ENCODE measurements at regions not wholly inside any gene's neighbourhood (a gene's known extent, or its start where the extent isn't known, plus 50 kb on each side); places are given as distances from the start of the nearest gene placed in this dataset.
A peak's percentile ranks its signal among the peaks of the same experiment; 100 is the strongest.

DNA sequence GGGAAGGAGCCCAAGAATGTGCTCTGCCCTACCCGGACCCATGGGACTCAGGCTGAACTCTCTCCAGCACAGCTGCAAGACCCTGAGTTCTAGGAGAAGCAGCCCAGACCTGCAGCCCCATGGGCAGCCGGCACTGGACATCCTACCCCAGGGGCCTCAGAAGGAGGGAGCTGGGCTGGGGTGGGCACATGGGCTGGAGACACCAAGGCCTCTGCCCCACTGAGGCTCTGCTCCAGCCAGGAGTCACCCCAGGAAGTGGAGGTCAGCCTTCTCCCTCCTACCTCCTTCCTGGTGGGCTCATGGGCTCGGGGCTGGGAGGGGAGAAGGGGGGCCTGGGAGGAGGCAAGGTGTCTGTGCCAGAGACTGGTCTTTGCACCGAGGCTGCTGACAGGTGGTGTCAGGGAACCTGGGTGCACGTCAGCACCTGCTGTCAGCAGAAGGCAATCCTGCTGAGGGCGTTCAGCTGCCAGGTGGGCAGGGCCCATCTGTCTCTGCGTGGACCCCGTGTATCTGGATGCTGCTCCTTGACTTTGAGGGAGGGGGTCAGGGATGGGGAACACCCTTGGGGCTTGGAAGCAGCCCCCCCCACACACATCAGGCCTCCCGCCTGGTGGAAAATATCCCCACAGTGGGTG is 95.2 kb downstream of the PDGFA start:
- no peak for DNase-seq (ENCODE audit: low read depth)

DNA sequence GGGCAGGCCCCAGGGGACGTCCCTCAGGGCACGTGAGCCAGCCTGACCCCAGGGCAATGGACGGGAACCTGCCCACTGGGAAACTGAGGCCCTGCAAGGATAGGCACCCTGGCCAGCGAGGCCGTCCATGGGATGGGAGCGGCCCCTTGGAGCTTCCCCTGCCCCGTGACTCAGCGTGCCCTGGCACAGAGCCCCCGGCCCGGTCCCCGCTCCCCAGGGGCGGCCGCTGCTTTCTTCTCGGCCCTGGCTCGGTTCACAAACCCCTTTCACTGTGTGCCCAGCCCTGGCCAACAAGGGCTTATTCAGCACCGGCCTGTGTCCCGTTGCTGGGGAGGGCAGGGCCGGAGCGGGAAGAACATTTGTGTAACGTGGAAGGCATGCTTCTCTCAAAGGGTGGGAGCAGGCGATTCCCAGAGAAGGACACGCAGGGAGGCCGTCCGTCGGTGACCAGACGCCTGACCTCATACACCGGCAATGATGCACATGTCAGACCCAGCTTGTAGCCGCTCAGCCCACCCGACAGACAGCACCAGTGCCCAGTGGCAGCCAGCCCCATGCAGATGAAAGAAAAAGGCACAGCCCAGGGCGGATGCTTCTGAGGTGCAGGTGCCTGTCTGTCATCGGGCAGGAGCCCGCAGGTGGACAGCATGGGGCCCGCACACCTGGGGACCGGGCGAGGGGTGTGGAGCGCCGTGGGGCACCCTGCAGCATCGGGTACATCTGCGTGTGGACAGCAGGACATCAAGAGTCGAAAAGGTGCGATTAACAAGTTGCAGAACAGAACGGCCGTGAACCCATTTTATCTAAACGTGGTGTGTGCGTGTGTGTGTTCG is 94.5 kb downstream of the PDGFA start:
- no peak for DNase-seq (ENCODE audit: low read depth)

DNA sequence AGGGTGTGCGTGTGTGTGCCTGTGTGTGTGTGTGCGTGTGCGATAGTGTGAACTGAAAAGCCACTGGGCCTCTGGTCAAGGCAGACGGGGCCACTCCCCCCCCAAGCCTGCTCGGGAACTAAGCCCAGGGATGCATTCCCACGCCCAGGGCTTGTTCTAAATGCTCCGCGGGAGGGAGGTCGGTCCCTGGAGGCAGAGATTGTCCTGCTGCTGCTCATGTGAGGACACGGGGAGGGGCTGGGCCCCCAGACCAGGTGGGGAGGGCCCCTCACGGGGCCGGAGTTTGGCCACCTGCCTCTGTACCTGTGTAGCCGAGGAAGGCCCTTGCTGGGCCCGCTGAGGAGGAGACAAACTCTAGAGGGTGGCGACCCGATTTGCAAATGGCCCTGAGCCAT is 93.9 kb downstream of the PDGFA start:
- DNase-seq (ENCODE audit: low read depth) = no peak

DNA sequence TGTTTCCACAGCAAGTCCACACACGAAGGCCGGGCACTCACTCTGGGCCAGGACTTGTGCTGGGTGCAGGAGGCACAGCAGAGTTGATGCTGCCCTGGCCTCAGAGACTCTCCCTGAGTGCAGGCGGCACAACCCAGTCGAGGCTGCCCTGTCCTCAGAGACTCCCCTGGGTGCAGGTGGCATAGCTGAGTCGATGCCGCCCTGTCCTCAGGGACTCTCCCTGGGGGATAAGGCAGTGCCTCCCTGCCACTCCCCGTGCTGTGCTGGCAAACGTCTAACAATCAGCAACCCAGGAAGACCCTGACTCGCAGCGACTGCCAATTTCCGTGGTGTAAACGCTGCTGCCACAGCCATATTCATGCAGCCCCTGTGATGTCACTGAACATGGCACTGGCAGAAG is 93.1 kb downstream of the PDGFA start:
- no peak for DNase-seq (ENCODE audit: low read depth)

DNA sequence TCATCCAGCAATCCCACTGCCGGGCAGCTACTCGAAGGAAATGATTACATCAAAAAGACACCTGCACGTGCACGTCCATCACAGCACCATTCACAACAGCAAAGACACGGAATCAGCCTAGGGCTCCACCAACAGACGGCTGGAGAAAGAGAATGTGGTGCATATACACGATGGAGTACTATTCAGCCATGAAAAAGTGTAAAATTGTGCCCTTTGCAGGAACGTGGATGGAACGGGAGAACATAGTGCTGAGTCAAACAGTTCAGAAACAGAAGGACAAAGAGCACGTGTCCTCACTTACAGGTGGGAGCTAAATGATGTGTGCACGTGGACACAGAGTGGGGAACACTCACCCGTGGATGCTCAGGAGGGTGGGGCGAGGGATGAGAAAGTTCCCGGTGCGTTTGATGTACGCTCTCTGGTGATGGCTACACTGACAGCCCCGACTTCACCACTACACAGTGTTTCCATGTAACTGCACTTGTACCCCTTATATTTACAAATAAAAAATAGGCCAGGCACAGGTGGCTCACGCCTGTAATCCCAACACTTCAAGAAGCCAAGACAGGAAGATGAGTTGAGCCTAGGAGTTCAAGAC is 92.0 kb downstream of the PDGFA start:
- no peak for DNase-seq (ENCODE audit: low read depth)

DNA sequence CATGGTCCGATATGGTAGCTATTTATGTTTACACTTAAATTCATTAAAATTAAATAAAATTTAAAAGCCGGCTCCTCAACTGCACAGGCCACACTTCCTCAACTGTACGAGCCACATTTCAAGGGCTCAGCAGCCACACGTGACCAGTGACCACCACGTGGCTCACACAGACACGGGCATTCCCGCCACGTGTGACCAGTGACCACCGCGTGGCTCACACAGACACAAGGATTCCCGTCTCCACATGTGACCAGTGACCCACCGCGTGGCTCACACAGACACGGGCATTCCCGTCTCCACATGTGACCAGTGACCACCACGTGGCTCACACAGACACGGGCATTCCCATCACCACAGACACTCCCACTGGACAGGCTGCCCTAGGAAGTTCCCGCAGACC is 91.3 kb downstream of the PDGFA start:
- no peak for DNase-seq (ENCODE audit: low read depth)

DNA sequence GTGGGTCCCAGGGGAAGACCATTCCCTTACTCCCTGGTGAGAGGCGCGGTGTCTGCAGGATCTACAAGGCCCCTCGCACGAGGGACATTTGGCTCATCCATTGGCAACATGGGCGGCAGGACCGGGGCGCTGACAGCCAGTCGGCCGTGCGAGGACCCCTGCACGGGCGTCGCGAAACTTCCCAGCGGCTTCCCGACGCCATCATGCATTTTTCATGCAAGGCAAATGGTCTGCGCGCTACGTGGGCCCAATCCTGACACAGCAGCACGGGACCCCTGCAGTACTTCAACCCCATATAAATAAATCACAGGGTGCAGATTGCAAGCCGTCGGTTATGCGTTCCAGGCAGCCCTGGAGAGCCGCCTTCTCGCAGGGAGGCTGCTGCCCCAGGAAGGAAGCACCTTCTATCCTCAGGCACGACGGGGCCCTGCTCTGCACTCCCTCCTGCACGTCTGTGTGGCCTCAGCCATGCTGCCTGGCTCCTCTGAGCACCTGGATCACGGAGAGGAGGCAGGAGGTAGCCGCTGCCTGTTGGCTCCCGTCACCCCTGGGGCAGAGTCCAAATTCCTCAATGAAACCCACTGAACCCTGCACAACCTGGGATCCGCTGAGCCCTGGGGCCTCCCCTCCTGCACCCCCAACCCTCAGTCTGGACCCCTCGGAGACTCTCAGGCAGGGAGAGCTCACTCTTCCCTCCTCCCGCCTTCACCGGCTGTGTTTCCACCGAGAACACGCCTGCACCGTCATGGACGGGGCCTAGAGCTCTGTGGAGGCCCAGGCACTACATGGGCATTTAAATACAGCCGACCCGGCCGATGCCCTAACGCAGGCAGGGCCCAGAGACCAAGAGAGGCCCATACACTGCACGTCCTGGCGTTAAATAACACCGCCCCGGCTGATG is 90.5 kb downstream of the PDGFA start:
- DNase-seq (ENCODE audit: low read depth) = no peak

DNA sequence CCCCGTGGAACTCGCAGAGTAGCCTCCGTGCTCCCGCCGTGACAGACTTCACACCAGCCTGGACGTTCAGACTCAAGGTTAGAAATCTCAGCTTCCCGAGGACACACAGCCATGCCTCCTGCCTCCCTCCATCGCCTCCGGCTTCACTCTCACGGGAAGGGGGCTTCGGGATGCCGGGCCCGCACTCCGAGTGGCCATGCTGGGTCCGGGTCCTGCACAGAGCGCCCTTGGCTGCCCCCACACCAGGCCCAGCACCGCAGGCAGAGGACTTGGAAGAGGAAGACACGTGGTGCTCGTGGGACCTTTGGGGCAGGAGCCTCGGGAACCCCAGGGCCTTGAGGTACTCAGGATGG is 89.8 kb downstream of the PDGFA start:
- DNase-seq (ENCODE audit: low read depth) = no peak

DNA sequence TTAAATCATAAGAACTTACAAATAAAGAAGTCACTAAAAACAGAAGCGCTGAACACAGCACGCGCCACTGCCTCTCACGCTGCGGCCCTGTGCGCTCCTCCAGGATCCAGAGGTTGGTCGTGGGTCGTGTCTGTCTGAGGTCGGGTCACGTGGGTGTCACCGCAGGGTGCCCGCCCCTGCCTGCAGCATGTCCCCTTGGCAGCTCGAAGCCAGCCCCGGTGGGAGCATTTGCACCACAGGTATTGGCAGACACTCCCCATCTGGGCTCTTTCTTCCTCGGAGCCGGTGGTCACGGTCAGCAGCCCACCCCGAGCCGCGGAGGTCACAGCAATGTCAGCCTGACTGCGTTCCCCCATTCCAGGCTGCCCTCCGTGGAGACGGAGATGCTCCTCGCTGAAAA is 88.6 kb downstream of the PDGFA start:
- no peak for DNase-seq (ENCODE audit: low read depth)

DNA sequence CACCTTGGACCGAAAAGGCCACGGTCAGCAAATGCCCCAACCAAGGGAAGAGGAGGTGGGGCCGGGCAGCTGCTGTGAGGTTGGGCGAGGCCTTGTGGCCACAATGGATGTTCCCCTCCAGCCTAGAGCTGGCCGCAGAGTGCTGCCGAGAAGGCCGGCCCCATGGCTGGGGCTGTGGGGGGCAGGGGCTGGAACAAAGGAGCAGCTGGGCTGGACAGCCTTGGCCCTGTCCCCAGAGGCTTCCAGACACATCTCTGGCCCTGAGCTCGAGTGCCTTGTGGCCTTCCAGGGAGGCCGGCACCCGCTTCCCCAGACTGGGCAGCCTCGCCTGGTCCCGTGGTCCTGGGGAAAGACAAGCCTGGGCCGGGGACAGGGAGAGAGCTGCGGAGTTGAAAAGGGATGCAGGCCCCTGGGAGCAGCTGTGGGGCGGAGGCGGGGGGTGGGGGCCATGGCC is 88.0 kb downstream of the PDGFA start:
- no peak for DNase-seq (ENCODE audit: low read depth)

DNA sequence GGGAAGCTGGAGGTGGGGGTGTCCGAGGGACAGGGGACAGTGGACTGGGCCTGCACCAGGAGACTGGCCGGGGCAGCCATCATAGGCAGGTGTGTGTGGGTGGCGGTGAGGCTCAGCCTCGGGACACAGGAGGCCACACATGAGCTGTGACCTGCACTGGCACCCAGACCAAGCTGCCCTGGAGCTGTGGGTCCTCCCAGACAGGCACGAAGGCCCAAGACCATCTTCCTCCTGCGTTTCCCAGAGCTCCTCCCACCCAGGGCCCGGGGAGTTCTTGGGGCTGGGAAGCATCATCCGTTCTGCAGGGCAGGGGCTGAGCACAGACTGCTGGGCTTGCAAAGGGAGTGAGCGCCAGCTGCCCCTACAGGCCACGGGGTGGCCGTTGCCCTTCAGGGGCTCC is 87.4 kb downstream of the PDGFA start:
- DNase-seq (ENCODE audit: low read depth) = no peak

DNA sequence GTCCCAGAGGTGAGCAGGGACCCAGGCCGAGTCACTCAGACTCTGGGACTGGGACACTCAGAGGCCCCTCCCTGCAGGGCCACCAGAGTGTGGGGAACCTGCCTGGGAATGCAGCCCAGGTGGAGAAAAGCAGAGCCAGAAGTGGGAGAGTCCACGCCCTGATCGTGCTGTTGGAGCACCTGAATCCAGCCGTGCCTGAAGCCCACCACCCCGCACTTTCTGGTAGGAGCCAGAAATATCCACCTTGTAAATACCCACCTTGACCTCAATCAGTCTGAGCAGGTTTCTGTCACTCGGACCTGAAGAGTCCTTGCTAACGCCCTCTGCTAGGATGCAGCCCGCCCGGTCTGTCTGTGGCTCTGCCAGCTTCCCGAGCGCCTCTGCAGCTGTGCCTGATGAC is 86.7 kb downstream of the PDGFA start:
- DNase-seq (ENCODE audit: low read depth) = no peak

DNA sequence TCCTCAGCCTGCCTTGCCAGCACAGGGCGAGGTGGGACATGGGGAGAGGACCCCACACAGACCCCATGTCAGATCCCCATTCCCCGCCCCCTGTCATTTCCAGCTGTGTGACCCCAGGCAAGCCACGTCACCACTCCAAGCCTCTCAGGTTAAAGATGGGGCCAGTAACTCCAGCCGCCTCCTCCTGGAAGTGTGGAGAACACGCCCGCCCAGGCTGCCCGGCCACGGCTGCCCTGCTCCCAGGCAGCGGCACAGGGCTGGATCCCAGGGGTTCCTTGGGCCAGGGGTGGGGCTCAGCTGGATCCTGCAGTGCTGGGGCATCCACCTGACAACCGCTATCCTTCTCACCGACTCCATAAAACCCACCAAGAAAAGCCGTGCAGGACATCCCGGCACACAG is 86.1 kb downstream of the PDGFA start:
- no peak for DNase-seq (ENCODE audit: low read depth)

DNA sequence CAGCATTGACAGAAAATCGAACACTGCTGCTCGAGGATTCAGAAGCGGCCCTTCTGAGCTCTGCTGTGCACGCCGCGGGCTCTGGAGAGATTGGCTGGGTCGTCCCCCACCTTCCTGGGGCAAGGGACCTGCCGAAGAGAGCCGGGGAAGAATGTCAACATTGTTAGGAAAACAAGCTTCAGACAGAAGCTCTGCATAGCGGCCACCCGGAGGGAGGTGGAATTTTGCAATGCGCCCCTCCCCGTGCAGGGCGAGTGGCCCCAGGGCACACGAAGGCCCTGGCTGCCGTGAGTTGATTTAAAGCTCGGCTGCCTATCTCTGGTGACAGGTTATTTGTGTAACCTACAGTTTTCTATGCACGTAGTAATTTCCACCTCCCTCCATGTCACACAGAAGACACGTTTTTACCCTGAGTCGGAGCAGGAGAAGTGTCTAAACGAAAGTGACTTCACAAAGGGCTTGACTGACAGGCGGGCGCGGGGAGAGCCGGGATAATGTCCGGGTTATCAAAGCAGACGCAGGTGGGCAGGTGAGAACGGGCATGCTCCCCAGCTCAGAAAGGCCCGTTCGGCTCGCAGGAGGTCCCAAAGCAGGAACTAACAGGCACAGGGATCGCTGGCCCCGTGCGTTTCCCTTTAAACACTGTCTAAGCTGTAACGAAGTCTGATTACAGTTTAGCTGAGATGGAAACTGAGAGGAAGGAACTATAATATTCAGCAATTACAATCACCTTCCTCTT is 84.6 kb downstream of the PDGFA start:
- DNase-seq (ENCODE audit: low read depth) = no peak

DNA sequence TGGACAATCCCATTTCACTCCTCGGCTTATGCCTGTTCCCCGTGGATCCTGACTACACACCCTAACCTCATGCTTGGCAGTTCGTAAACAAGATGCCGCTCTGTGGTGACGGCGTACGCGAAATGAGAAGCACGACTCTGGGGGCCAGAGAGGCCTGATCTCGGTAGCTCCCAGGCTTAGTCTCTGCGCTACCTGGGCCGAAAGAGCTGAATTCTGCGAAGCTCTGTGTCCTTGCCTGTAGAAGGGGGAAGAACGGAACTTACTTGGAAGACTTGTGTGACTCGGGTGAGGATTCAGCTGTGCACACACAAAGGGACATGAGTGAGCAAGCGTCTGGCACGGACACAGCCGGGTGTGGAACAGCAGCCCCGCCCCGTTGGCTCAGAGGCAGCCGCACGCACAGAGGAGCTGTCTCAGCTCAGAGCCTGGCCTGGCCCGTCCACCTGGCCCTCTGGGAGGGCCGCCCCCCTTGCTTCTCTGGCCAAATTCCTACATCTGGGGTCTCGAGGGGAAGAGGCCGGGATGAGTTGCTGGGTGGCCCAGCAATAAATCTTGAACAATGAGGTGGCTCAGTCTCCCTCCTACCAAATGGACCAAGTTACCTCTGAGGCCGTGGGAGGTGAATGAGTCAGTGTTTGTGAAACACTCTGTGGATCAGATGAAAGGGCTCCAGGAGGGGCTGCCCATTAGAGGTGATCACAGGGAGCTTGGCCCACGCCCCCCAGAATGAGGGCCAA is 83.8 kb downstream of the PDGFA start:
- DNase-seq (ENCODE audit: low read depth) = peak; percentile 8

DNA sequence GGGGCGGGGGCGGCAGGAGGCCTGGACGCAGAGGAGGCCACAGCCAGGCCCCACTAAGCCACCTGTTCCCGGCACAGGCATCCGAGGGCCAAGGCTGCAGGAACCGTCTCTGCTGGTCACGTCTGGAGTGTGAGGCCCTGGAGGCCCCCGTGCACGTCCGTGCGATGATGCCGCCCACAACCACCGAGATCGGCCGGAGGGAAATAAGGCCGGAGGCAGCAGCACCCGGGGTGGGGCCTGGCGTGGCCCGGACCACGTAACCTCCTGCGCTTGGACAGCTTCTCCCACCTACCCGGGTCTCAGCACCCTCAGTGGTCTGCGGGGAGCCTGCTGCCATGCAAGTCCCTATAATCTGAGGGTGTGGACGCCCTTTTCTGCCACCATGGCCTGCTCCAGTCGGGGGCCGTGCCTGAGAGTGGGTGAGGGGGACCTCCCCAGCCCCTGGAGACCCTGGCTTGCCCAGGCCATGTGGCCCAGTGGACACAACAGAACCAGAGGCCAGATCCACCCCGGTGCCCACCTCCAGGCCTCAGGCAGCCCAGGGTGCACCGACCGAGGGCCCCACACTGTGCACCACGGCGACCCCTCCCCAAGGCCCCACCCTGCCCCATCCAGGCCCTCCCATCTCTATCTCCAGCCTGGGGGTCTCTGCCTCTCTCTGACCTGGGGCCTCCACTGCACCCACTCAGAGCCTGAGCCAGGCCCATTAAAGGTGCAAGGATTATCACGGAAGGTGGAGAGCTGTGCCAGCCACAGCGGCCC is 83.1 kb downstream of the PDGFA start:
- DNase-seq (ENCODE audit: low read depth) = no peak

DNA sequence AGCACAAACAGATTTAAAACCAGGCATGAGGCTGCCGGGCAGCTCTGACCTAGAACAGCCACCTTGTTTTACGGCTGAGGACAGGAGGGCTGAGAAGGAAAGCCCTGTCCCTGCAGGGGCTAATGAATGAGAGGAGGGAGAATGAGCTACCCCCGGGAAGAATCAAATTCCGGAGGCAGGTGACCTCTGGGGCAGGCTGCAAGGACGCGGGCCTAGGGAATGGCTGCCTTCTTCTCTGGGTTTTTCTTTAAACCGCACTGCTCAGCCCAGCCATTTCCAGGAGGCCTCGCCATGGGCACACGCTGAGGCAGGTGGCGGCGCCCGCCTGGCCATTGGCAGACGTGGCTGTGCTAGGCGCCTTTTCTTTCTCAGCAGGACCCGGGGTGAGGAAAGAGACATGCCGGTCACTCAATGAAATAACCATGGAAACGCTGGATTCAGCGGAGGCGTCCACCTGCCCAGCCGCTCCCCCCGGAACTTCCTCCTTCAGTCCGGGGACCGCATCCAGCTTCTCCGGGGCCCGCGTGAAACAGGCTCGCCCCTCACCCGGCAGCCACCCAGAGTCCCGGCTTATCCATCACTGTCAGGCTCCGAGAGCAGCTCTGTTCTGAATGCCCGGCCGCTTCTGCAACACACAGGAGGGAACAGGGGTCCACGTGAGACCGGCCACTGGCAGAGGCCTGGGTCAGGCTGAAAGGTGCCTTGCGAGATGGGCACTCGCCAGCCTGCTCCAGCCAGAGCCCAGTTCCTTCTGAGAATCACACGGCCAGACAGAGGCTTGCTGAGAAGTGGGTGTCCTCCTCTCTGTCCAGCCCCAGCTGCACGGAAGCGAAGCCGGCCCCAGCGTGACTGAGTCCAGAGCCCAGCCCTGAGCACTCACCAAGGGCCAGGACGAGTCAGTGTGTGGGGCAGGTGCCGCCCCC is 82.1 kb downstream of the PDGFA start:
- no peak for DNase-seq (ENCODE audit: low read depth)

DNA sequence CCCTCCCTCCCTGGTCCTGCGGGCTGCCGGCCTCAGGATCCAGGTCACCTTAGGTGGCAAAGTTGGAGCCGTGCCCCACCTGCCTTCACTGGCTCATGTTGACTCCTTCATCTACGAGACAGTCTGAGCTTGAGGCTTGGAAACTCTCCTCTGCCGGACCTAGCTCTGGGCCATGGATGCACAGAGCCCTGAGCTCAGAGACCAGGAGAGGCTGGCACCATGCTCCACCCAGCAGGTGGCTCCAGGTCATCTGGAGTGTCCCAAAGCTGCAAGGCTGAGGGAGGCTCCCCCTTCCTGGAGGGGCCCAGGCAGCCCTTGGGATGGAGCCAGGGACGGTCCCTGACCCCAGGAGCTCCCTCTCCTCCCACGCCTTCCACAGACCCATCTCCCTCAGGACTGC is 81.3 kb downstream of the PDGFA start:
- DNase-seq (ENCODE audit: low read depth) = no peak

DNA sequence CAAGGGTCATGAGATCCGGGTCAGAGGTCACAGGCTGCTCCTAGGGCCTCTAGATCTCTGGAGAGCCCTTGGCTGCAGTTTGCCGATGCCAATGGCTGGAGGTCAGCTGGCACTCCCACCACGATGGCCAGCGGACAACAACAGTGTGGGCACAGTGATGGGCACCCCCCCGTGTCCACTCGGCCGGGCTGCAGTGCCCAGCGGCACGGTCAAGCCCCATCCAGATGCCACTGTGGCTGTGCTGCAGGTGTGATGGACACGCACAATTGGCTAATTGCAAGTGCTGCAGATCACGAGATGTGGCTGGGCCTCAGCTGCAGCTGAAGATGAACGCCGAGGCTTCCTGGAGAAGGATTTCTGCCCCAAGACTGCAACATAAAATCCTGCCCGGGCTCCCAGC is 80.7 kb downstream of the PDGFA start:
- no peak for DNase-seq (ENCODE audit: low read depth)

Data from activated T-cell treated with anti-CD3 and anti-CD28 coated beads for 48 hours (primary cell).